HFF-Myc (cell line): ENCODE measurements at regions not wholly inside any gene's neighbourhood (a gene's known extent, or its start where the extent isn't known, plus 50 kb on each side); places are given as distances from the start of the nearest gene placed in this dataset.

Experiments used
- DNase-seq: peaks from one replicate; pipeline ENCODE4 v3.0.0-alpha.2; 2011; ENCODE audit warnings: low read depth; ENCODE audit errors: extremely low read depth
- H3K4me3 ChIP-seq: replicated peaks from 2 replicates; pipeline ENCODE4 v1.5.1; 2011; ENCODE audit warnings: low read depth, mild to moderate bottlenecking, control low read depth, low read length
- TF ChIP-seq, protein P1 (sequence below): IDR thresholded peaks from 2 replicates; pipeline ENCODE4 v1.5.1; 2012; ENCODE audit warnings: mild to moderate bottlenecking, low read depth, low read length, control low read depth; ENCODE audit errors: missing control alignments

DNA sequence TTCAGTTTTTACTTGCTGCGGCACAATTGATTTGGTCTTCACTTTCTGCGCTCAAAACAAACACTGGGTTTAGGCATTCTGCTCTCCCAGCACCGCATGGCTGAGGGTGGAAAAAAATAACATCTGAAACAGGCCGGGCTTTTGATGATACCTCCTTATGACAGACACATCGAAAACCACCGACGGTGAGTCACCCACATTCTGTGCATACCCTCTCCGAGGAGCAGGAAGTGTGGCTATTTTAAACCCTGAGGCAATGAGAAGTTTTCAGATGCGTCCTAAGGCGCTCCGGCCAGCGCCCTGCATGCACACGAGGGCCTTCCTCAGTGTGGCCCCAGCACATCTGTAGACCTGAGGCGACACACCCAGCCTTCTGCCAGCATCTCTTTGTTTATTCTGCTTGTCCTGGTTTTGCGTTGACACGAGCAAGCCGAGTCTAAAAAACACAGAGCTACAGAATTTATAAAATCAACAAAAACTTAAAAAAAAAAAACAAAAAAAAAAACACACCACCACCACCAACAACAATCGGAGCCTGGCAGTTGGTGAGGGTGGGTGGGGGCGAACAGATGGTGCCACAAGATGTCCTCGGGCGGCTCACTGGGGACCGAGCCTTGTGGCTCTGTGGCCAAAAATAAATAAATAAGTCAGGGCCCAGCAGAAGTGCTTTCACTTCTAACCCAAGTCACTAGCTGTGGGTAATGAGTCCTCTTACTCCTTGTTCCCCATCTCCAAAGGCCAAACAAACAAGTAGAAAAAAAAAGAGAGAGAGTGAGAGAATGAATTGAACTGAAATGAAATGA, 162.6 kb upstream of the IRF2BP2 start:
- DNase-seq, result peak; percentile 99
- TF ChIP-seq, protein P1, sequence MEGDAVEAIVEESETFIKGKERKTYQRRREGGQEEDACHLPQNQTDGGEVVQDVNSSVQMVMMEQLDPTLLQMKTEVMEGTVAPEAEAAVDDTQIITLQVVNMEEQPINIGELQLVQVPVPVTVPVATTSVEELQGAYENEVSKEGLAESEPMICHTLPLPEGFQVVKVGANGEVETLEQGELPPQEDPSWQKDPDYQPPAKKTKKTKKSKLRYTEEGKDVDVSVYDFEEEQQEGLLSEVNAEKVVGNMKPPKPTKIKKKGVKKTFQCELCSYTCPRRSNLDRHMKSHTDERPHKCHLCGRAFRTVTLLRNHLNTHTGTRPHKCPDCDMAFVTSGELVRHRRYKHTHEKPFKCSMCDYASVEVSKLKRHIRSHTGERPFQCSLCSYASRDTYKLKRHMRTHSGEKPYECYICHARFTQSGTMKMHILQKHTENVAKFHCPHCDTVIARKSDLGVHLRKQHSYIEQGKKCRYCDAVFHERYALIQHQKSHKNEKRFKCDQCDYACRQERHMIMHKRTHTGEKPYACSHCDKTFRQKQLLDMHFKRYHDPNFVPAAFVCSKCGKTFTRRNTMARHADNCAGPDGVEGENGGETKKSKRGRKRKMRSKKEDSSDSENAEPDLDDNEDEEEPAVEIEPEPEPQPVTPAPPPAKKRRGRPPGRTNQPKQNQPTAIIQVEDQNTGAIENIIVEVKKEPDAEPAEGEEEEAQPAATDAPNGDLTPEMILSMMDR, result no peak
- no peak overlapping the region for H3K4me3 ChIP-seq

DNA sequence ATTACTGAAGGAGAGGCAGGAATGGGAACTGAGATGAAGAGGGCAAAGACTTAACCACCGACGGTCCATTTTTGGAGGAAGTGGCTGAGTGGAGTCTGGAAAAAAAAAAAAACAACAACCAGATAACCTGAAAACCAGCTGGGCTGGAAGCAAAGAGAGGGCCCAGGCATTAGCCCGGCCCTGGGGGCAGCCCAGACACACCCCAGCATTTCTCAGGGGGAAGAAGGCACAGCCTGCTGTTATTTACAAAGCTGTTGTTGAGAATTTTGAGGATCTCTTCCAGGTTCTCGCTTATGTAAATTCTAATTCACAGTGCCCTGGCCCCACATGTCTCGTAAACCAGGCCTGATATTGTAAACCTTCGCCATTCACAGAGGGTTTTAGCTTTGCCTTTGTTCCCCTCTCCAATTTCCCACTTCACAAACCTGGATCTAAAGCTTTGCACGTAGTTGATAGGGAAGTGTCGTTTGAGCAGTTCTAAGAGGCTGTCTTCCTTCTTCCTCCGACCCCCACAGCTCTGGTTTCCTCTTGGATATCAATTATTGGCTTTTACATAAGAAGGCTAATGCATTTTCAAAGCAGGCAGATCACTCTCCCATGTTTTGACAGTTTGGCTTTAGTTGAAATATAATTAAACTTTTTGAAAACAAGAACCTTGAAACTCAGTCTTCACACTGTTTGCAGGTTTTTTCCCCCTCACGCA, 161.8 kb upstream of the IRF2BP2 start:
- H3K4me3 ChIP-seq, result no peak overlapping the region
- TF ChIP-seq, protein P1, result no peak
- DNase-seq, result no peak

DNA sequence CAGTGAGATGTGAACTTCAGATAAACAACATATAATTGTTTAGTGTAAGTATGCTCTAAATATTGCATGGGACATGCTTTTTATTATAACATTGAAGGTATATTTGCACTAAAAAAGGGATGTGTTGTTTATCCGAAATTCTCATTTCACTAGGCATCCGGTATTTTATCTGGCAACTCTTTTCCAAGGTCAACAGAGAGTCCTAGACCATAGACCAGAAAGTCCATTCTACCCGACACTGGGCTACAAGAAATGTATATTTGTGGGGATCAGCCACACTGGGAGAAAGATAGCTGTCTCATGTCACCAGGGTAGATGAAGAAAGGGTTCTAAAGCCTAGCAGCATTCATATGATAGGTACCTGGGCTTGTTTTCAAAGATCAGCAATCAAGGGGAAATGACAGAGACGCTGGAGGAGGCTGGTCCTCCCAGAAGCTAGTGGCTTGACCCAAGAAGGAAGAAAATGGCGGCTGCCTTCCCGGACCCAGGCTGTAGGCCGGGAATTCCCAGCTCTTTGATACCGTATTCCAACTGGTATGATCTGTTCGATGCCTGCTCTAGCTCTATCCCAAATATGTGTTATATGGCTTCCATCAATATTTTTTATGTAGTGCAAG, 161.1 kb upstream of the IRF2BP2 start:
- TF ChIP-seq, protein P1, result no peak
- no peak overlapping the region for H3K4me3 ChIP-seq
- DNase-seq, result no peak

DNA sequence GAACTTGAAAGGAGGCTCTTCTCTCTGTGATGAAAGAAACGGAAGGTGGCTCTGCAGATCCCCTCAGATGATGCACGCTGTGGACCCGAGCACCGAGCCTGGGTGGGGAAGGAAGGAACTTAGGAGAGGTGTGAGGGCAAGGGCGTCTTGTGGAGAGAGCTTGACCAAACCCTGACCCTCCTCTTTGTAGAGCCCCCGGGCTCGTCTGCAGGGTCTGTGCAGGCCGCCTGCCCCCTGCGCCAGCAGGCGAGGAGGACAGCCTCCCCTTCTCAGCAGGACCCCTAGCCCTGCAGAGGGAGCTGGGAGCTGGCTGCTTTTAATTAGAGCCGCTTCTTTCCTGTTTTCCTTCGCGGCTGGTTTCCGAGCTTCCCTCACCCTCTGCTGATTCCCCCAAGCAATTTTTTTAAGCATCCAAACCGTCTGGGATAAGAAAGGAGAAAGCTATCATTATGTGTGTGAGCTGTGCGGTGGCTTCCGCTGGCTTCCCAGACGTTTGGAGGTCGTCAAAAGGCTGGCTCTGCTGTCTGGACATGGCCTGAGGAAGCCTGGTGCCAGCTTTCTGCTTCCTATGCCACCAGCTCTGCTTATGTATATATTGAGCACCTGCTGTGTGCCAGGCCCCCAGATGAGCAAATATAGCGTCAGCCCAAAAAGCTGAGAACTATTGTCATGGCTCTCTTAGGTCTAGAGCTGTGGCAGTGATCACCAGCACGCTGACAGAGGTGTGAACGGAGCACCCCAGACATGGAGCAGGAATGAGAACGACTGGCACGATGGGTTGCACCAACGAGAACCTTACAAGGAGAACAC, 160.2 kb upstream of the IRF2BP2 start:
- DNase-seq, result no peak
- no peak overlapping the region for H3K4me3 ChIP-seq
- TF ChIP-seq, protein P1, result peak; percentile 6

DNA sequence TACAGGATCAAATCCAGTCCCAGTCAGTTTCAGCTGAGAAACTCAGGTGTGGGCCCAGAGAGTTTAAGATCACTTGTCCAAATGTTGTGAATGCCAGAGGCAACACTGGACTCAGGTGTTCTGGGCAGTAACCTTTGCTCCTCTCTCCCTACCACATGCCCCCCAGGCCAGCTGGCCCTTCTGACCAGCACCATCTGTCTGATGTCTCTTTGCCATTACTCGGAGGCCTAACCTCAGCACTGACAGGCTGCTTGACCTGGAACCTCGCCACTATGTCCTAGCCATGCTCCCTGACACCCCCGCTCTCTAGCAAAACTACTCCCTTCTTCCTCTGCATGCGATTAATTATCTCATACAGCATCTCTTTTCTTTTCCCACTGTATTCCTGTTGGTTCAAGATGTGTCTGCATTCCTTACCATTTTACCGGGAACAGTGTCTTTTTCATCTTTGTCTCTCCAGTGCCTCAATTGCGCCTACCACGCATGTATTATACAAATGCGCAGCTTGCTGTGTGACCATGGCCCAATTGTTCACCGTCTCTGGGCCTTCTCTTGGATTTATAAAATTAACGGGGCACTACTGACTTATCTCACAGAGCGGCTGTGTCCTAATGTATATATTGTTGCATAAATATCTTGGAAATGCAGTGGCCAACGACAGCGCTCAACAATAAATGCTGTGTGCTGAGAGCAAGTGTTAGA, 159.5 kb upstream of the IRF2BP2 start:
- DNase-seq, result no peak
- no peak overlapping the region for H3K4me3 ChIP-seq
- TF ChIP-seq, protein P1, result no peak
